ENCODE measurements at regions not wholly inside any gene's neighbourhood (a gene's known extent, or its start where the extent isn't known, plus 50 kb on each side); places are given as distances from the start of the nearest gene placed in this dataset.
A peak's percentile ranks its signal among the peaks of the same experiment; 100 is the strongest.

DNA sequence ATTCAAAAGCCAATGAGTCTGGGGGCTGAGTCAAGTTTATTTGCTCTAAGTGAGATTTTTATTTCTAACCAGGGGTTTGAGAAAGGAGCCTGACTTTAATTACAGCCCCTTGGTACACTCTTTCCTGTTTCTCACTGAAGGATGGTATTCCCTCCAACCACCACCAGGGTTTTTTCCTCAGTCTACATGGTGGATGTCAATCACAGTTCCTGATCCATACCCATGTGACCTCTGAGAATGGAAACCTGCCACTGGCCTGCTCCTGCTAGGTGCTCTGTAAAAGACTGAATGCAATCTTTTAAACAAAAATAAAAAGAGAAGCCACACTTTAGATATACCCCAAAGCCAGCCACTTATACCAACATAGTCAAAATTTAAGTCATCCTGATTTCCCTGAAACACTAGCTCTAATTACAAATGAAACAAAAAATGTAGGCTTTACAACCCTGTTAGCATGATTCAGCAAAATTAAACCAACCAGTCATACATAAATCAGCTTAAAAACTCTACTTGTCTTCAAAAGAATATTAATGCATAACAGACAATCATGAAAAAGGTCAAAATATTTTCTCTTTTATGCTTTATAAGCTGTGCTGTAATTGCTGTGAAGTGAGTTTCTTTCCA, 112.1 kb upstream of the NWD2 start:
- no peaks in the 10 kb centered on the region for H4K20me1 ChIP-seq (ENCODE audit: insufficient read depth, low read length)
- H3K36me3 ChIP-seq (ENCODE audit: insufficient read depth, low read length) = no peaks in the 10 kb centered on the region
- H3K4me1 ChIP-seq (ENCODE audit: insufficient read depth, low read length) = no peaks in the 10 kb centered on the region
- H3K9ac ChIP-seq (ENCODE audit: low read depth, low read length) = no peak overlapping the region
- DNase-seq (no peak), ATAC-seq (ENCODE audit: insufficient read depth, low read depth) (no peak)
- H2AFZ ChIP-seq (ENCODE audit: low read depth, low read length) = no peak overlapping the region
- H3K4me2 ChIP-seq (ENCODE audit: insufficient read depth, low read length) = no peak overlapping the region
- TF ChIP-seq, protein P1, sequence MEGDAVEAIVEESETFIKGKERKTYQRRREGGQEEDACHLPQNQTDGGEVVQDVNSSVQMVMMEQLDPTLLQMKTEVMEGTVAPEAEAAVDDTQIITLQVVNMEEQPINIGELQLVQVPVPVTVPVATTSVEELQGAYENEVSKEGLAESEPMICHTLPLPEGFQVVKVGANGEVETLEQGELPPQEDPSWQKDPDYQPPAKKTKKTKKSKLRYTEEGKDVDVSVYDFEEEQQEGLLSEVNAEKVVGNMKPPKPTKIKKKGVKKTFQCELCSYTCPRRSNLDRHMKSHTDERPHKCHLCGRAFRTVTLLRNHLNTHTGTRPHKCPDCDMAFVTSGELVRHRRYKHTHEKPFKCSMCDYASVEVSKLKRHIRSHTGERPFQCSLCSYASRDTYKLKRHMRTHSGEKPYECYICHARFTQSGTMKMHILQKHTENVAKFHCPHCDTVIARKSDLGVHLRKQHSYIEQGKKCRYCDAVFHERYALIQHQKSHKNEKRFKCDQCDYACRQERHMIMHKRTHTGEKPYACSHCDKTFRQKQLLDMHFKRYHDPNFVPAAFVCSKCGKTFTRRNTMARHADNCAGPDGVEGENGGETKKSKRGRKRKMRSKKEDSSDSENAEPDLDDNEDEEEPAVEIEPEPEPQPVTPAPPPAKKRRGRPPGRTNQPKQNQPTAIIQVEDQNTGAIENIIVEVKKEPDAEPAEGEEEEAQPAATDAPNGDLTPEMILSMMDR (IDR thresholded peaks at IDR 0.05; ENCODE audit: borderline replicate concordance, extremely low read depth, low read length, poor library complexity, severe bottlenecking) = peak; percentile 28
- TF ChIP-seq EZH2 (IDR thresholded peaks at IDR 0.05; ENCODE audit: borderline replicate concordance, low read depth, low read length, severe bottlenecking) = no peak
- H3K9me3 ChIP-seq (ENCODE audit: insufficient read depth, low read length, severe bottlenecking) = no peaks in the 10 kb centered on the region
- H3K4me3 ChIP-seq (ENCODE audit: low read depth in 1 of 2, low read length in 2 of 2) = no peak overlapping the region
- no peak overlapping the region for H3K27ac ChIP-seq (ENCODE audit: low read length)
- no peaks in the 10 kb centered on the region for H3K79me2 ChIP-seq (ENCODE audit: insufficient read depth, low read length)
- no peaks in the 10 kb centered on the region for H3K27me3 ChIP-seq (ENCODE audit: insufficient read depth, low read length, poor library complexity)

DNA sequence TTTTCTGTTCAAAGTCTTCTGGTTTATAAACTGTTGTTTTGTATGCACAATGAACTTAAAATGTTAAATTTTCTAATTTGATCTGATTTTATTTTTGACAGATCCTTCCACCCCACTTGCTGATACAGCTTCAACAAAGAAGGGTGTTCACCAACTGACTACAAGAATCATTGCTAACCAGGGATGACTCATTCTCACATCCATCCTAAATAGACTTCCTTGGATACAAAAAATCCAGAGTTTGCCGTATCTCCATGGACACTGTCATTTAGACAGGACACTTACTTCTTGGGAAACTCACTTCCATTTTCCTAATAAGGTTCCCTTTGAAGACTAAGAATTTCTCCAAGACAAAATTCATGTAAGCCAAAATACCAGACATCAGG, 111.6 kb upstream of the NWD2 start:
- Histone ChIP-seq H3K36me3 (ENCODE audit: insufficient read depth, low read length) (no peaks in the 10 kb centered on the region), H3K4me3 (ENCODE audit: low read depth in 1 of 2, low read length in 2 of 2) (no peak overlapping the region), H3K4me2 (ENCODE audit: insufficient read depth, low read length) (no peak overlapping the region), H4K20me1 (ENCODE audit: insufficient read depth, low read length) (no peaks in the 10 kb centered on the region), H3K79me2 (ENCODE audit: insufficient read depth, low read length) (no peaks in the 10 kb centered on the region), H3K4me1 (ENCODE audit: insufficient read depth, low read length) (no peaks in the 10 kb centered on the region), H2AFZ (ENCODE audit: low read depth, low read length) (no peak overlapping the region), H3K27ac (ENCODE audit: low read length) (no peak overlapping the region), H3K9ac (ENCODE audit: low read depth, low read length) (no peak overlapping the region), H3K9me3 (ENCODE audit: insufficient read depth, low read length, severe bottlenecking) (no peaks in the 10 kb centered on the region), H3K27me3 (ENCODE audit: insufficient read depth, low read length, poor library complexity) (no peaks in the 10 kb centered on the region)
- ATAC-seq (ENCODE audit: insufficient read depth, low read depth) = no peak
- no peak for DNase-seq
- TF ChIP-seq EZH2 (IDR thresholded peaks at IDR 0.05; ENCODE audit: borderline replicate concordance, low read depth, low read length, severe bottlenecking) = no peak
- TF ChIP-seq, protein P1 (IDR thresholded peaks at IDR 0.05; ENCODE audit: borderline replicate concordance, extremely low read depth, low read length, poor library complexity, severe bottlenecking) = no peak

DNA sequence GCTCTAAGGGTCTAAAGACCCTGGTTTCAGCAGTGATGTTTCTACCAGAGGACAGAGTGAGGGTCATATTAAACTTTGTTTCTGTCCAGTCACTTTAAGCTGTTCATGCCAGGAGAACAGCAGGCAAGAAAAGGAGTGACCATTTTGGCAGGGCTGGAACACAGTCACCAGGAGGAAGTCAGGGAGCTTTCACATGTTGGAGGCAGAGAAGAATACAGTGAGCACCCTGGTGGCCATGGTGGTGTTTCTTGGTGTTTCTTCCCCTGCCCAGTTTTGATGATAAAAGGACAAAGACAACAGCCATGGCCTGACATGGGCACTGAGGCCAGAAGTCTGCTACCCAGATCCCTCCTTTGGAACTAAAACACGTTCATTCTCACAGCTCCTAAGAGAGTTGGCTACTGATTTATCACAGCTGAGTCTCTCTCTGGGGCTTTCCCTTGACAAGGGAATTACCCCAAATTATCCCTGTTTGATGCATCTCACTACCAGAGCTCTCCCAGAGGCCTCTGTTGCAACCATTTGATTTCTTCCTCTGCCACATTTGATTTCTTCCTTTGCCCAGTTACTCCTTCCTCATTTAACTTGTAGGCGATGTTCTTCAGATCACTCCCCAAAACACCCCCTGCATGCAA, 106.4 kb upstream of the NWD2 start:
- no peak for TF ChIP-seq EZH2 (IDR thresholded peaks at IDR 0.05; ENCODE audit: borderline replicate concordance, low read depth, low read length, severe bottlenecking)
- TF ChIP-seq, protein P1 (IDR thresholded peaks at IDR 0.05; ENCODE audit: borderline replicate concordance, extremely low read depth, low read length, poor library complexity, severe bottlenecking) = no peak
- Histone ChIP-seq H3K79me2 (ENCODE audit: insufficient read depth, low read length) (no peaks in the 10 kb centered on the region), H3K9me3 (ENCODE audit: insufficient read depth, low read length, severe bottlenecking) (no peaks in the 10 kb centered on the region), H3K36me3 (ENCODE audit: insufficient read depth, low read length) (no peaks in the 10 kb centered on the region), H3K4me3 (ENCODE audit: low read depth in 1 of 2, low read length in 2 of 2) (no peak overlapping the region), H2AFZ (ENCODE audit: low read depth, low read length) (no peak overlapping the region), H3K27me3 (ENCODE audit: insufficient read depth, low read length, poor library complexity) (no peaks in the 10 kb centered on the region), H3K4me2 (ENCODE audit: insufficient read depth, low read length) (no peak overlapping the region), H3K4me1 (ENCODE audit: insufficient read depth, low read length) (no peaks in the 10 kb centered on the region), H3K9ac (ENCODE audit: low read depth, low read length) (no peak overlapping the region), H3K27ac (ENCODE audit: low read length) (no peak overlapping the region), H4K20me1 (ENCODE audit: insufficient read depth, low read length) (no peaks in the 10 kb centered on the region)
- ATAC-seq (ENCODE audit: insufficient read depth, low read depth) (no peak), DNase-seq (no peak)
